Esophagus squamous epithelium (tissue), 5 donors: ENCODE measurements at regions not wholly inside any gene's neighbourhood (a gene's known extent, or its start where the extent isn't known, plus 50 kb on each side); places are given as distances from the start of the nearest gene placed in this dataset.

Source experiments
- DNase-seq: peaks from one replicate; lab custom pipeline; 2025; lab: John Stamatoyannopoulos, UW
- H3K27ac ChIP-seq, 4 donors: fragments of 200-600 bp; sonication (generic); one replicate each; pipeline ENCODE4 v1.5.1; 2016 to 2019; ENCODE audit warnings: mild to moderate bottlenecking in 1 of 4
- H3K27me3 ChIP-seq, 4 donors: fragments of 200-600 bp; sonication (generic); 1 replicate in 3 of 4; 2 replicates in 1 of 4; pipeline versions ENCODE4 v1.5.1 to v1.6.0; 2017 to 2021; ENCODE audit warnings: antibody characterized with exemption in 1 of 4
- H3K36me3 ChIP-seq, 3 donors: fragments of 200-600 bp; sonication (generic); one replicate each; pipeline ENCODE4 v1.5.1; 2016 to 2019
- H3K4me1 ChIP-seq, 3 donors: fragments of 200-600 bp; sonication (generic); one replicate each; pipeline ENCODE4 v1.5.1; 2017 to 2019
- H3K4me3 ChIP-seq, 4 donors: fragments of 200-600 bp; sonication (generic); 1 replicate in 3 of 4; 2 replicates in 1 of 4; pipeline ENCODE4 v1.5.1; 2016 to 2019; ENCODE audit warnings: mild to moderate bottlenecking in 2 of 4, moderate library complexity in 1 of 4
- H3K9me3 ChIP-seq, 3 donors: fragments of 200-600 bp; sonication (generic); one replicate each; pipeline ENCODE4 v1.5.1; 2016 to 2019
- POLR2A ChIP-seq, 4 donors: fragments of 450-650 bp; IDR thresholded peaks; one replicate each; pipeline ENCODE4 v1.6.1; 2017; ENCODE audit warnings: antibody characterized with exemption in 4 of 4, mild to moderate bottlenecking in 4 of 4, moderate library complexity in 3 of 4
- WGBS, 2 donors: methylation state at CpG; one replicate each; pipeline ENCODE4 v1.1.5; 2018; 5-methylcytosine and 5-hydroxymethylcytosine counted together
- intact Hi-C: fragments of 100-400 bp; cut with DNase I; formaldehyde crosslinking; loops from one replicate; pipeline ENCODE4 v1.15.0; 2022
- TF ChIP-seq, protein P1 (sequence below), 6 experiments: fragments of 450-650 bp in 4 of 6; fragments of 200-600 bp in 2 of 6; sonication (generic) in 2 of 6; IDR thresholded peaks; one replicate each; pipeline ENCODE4 v1.5.1; 2016 to 2019; ENCODE audit warnings: antibody characterized with exemption in 6 of 6, mild to moderate bottlenecking in 4 of 6, moderate library complexity in 4 of 6
- donor health status: DM: yes; HTN: yes; CAD: no.

DNA sequence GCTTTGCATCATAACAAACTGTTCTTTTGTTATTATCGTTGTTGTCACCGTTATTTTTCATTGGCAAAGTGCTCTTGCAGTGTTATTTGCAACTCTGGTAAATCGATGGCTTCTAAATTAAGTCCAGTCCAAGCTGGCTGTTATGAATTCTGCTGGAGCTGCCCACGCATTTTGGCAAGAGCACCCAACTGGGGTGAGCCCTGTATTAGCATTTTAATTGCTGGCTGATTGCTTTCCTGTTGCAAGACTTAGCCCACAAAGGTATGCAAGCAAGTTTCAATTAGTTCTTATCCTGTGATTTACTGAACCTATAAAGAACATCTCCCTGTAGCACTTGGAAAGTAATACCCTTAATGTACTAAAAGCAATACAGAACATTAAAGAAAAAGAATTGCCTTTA, 226.8 kb downstream of the ACTR3B start:
- Histone ChIP-seq H3K9me3 (no peaks in the 10 kb centered on the region), H3K36me3 (no peaks in the 10 kb centered on the region), H3K4me1 (peaks cover 0 to 4% (median 0%) of the 10 kb centered on the region in 3 donors), H3K27ac (no peak overlapping the region), H3K4me3 (no peak overlapping the region), H3K27me3 (no peaks in the 10 kb centered on the region)
- 57 to 61% methylated on average over 4 of the region's 4 CpGs for WGBS, 2 donors
- no peak for DNase-seq
- no peak for TF ChIP-seq POLR2A (IDR thresholded peaks at IDR 0.05)
- TF ChIP-seq, protein P1, sequence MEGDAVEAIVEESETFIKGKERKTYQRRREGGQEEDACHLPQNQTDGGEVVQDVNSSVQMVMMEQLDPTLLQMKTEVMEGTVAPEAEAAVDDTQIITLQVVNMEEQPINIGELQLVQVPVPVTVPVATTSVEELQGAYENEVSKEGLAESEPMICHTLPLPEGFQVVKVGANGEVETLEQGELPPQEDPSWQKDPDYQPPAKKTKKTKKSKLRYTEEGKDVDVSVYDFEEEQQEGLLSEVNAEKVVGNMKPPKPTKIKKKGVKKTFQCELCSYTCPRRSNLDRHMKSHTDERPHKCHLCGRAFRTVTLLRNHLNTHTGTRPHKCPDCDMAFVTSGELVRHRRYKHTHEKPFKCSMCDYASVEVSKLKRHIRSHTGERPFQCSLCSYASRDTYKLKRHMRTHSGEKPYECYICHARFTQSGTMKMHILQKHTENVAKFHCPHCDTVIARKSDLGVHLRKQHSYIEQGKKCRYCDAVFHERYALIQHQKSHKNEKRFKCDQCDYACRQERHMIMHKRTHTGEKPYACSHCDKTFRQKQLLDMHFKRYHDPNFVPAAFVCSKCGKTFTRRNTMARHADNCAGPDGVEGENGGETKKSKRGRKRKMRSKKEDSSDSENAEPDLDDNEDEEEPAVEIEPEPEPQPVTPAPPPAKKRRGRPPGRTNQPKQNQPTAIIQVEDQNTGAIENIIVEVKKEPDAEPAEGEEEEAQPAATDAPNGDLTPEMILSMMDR (IDR thresholded peaks at IDR 0.05): no peak
- intact Hi-C loops: no loop called here

- no peak overlapping the region for H3K4me3 ChIP-seq
- H3K27ac ChIP-seq: no peak overlapping the region
- intact Hi-C loops: no loop called here
- H3K9me3 ChIP-seq: no peaks in the 10 kb centered on the region
- no peak for DNase-seq
- 73 to 86% methylated on average over 2 of the region's 2 CpGs for WGBS, 2 donors
- H3K4me1 ChIP-seq: peaks cover 0 to 4% (median 0%) of the 10 kb centered on the region in 3 donors
- no peaks in the 10 kb centered on the region for H3K36me3 ChIP-seq
- no peaks in the 10 kb centered on the region for H3K27me3 ChIP-seq
- TF ChIP-seq, protein P1 (IDR thresholded peaks at IDR 0.05): no peak
- TF ChIP-seq POLR2A (IDR thresholded peaks at IDR 0.05): no peak
Measured at GRCh38 chr7:152987656-152988055, 228.1 kb downstream of the ACTR3B start.

DNA sequence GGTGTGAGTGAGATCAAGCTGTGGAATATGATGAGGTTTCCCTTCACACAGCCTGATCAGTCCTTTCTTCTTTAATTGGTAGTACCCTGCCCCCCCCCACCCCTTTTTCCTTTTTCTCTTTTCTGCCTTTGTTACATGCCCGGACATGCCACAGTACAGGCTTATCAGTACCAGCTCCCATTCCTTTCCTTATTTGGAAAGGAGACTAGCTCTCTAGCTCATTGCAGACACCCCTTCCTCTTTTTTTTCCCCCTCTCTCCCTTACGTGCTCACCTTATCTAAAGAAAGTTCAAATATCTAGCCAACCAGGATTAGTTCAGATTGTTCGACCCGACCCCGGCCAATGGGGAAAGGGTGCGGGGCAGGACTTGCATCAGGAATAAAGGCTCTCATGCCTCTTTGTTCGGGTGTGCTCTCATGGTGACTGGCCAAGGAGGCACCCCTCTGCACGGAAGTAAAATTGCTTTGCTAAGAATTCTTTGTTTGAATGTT, 230.4 kb downstream of the ACTR3B start:
- H3K27me3 ChIP-seq: no peaks in the 10 kb centered on the region
- H3K36me3 ChIP-seq: no peaks in the 10 kb centered on the region
- no peak for DNase-seq
- no peak for TF ChIP-seq POLR2A (IDR thresholded peaks at IDR 0.05)
- TF ChIP-seq, protein P1 (IDR thresholded peaks at IDR 0.05): no peak
- H3K4me3 ChIP-seq: no peak overlapping the region
- peaks cover 0 to 4% (median 0%) of the 10 kb centered on the region in 3 donors for H3K4me1 ChIP-seq
- WGBS, 2 donors: 45 to 46% methylated on average over 8 of the region's 8 CpGs
- H3K27ac ChIP-seq: no peak overlapping the region
- intact Hi-C loops: no loop called here
- no peaks in the 10 kb centered on the region for H3K9me3 ChIP-seq

GRCh38 chr7:152998420-152998819, 238.9 kb downstream of the ACTR3B start:
- DNase-seq: no peak
- Histone ChIP-seq H3K27me3 (no peaks in the 10 kb centered on the region), H3K9me3 (no peaks in the 10 kb centered on the region), H3K27ac (no peak overlapping the region), H3K4me3 (no peak overlapping the region), H3K36me3 (no peaks in the 10 kb centered on the region), H3K4me1 (no peaks in the 10 kb centered on the region)
- 84 to 93% methylated on average over 4 of the region's 4 CpGs for WGBS, 2 donors
- TF ChIP-seq POLR2A (IDR thresholded peaks at IDR 0.05): no peak
- TF ChIP-seq, protein P1 (IDR thresholded peaks at IDR 0.05): no peak
- intact Hi-C loops: no loop called here

GRCh38 chr7:153002115-153002514, 242.6 kb downstream of the ACTR3B start:
- TF ChIP-seq POLR2A (IDR thresholded peaks at IDR 0.05): no peak
- TF ChIP-seq, protein P1 (IDR thresholded peaks at IDR 0.05): no peak
- no peak for DNase-seq
- Histone ChIP-seq H3K27ac (no peak overlapping the region), H3K36me3 (no peaks in the 10 kb centered on the region), H3K4me1 (no peaks in the 10 kb centered on the region), H3K27me3 (no peaks in the 10 kb centered on the region), H3K9me3 (no peaks in the 10 kb centered on the region), H3K4me3 (no peak overlapping the region)
- WGBS, 2 donors: 76 to 80% methylated on average over 1 of the region's 1 CpG
- intact Hi-C loops: no loop called here
